ENCODE measurements at regions not wholly inside any gene's neighbourhood (a gene's known extent, or its start where the extent isn't known, plus 50 kb on each side); places are given as distances from the start of the nearest gene placed in this dataset.

DNA sequence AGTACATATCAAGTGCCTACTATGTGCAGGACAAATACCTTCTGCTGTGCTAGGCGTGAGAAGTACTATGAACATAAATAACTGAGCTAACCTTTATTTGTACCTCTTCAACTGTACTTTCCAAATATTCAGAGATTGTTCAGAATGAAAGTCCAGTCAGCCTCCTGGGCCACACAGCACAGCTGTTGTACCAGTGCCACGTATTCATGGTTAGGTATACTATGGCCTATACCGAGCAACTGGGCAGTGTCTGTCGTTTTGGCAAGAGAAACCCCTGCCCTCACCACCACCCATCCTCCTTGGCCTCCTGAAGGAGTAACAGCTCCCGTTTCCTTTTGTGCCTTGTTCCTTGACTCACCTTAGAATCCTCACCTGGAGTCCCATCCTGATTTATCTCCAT, 53.0 kb downstream of the RASSF10 start:
- POLR2A ChIA-PET (ENCODE audit: partially characterized antibody): no interaction called here
- no peak overlapping the region for H3K56ac ChIP-seq (replicated peaks; ENCODE audit: insufficient read length, low read depth, low read length)
- TF ChIP-seq TCF12 (IDR thresholded peaks at IDR 0.05; ENCODE audit: low read depth, low read length) (no peak), ATF3 (IDR thresholded peaks at IDR 0.05; ENCODE audit: insufficient read depth, low read depth, low read length) (no peak), CEBPB (IDR thresholded peaks at IDR 0.05; ENCODE audit: low read depth, low read length) (no peak), RNF2 (IDR thresholded peaks at IDR 0.05; ENCODE audit: borderline replicate concordance, low read depth, low read length, missing control alignments, poor library complexity, severe bottlenecking) (no peak), HDAC2 (IDR thresholded peaks at IDR 0.05; ENCODE audit: borderline replicate concordance in 1 of 2, low read depth in 2 of 2, low read length in 2 of 2) (no peak), JUND (IDR thresholded peaks at IDR 0.05; ENCODE audit: low read length) (no peak), TAF7 (optimal IDR thresholded peaks at IDR 0.05; ENCODE audit: borderline replicate concordance, low read depth, low read length) (no peak), BACH1 (IDR thresholded peaks at IDR 0.05; ENCODE audit: low read length) (no peak), FOSL1 (IDR thresholded peaks at IDR 0.05; ENCODE audit: insufficient read depth, low read depth, low read length) (no peak)
- TF ChIP-seq, protein P1, sequence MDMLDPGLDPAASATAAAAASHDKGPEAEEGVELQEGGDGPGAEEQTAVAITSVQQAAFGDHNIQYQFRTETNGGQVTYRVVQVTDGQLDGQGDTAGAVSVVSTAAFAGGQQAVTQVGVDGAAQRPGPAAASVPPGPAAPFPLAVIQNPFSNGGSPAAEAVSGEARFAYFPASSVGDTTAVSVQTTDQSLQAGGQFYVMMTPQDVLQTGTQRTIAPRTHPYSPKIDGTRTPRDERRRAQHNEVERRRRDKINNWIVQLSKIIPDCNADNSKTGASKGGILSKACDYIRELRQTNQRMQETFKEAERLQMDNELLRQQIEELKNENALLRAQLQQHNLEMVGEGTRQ (IDR thresholded peaks at IDR 0.05; ENCODE audit: low read length): no peak

More for the DNA sequence above, 53.0 kb downstream of the RASSF10 start:
- Histone ChIP-seq H3K79me2 (ENCODE audit: control insufficient read depth in 1 of 2, insufficient read depth in 2 of 2, low read length in 2 of 2) (no peaks in the 10 kb centered on the region), H2AFZ (ENCODE audit: low read length) (no peak overlapping the region), H4K5ac (ENCODE audit: insufficient read length, low read depth, low read length) (no peak overlapping the region), H3K27ac (ENCODE audit: low read depth, low read length) (no peak overlapping the region), H3K4ac (replicated peaks; ENCODE audit: insufficient read length, low read depth, low read length) (no peak overlapping the region), H3K23me2 (ENCODE audit: low read depth, low read length) (no peaks in the 10 kb centered on the region), H3K23ac (ENCODE audit: insufficient read length) (no peak overlapping the region), H2BK12ac (ENCODE audit: low read depth, low read length) (no peak overlapping the region), H3K9ac (replicated peaks in 1 of 4; ENCODE audit: extremely low read depth in 1 of 4, low read depth in 3 of 4, low read length in 3 of 4) (no peak overlapping the region), H2AK5ac (ENCODE audit: low read depth, low read length) (no peak overlapping the region), H3K4me3 (ENCODE audit: extremely low read depth in 1 of 4, insufficient read depth in 2 of 4, low read depth in 3 of 4, low read length in 4 of 4) (no peak overlapping the region), H3K4me2 (ENCODE audit: insufficient read depth in 1 of 2, low read depth in 2 of 2, low read length in 2 of 2) (no peak overlapping the region), H4K20me1 (replicated peaks in 1 of 2; ENCODE audit: control insufficient read depth in 1 of 2, insufficient read depth in 2 of 2, low read length in 2 of 2) (no peaks in the 10 kb centered on the region), H2BK120ac (replicated peaks; ENCODE audit: low read depth, low read length) (no peak overlapping the region), H2BK15ac (ENCODE audit: low read length) (no peak overlapping the region), H4K8ac (ENCODE audit: extremely low read depth, insufficient read depth, low read length) (no peak overlapping the region), H3K79me1 (ENCODE audit: low read depth, low read length) (no peaks in the 10 kb centered on the region), H2BK20ac (ENCODE audit: low read length) (no peak overlapping the region), H3K18ac (ENCODE audit: extremely low read depth, low read length) (no peak overlapping the region), H3K9me3 (ENCODE audit: insufficient read depth in 2 of 2, low read depth in 1 of 2, low read length in 1 of 2) (no peaks in the 10 kb centered on the region), H3K4me1 (replicated peaks in 1 of 4; ENCODE audit: control insufficient read depth in 3 of 4, insufficient read depth in 4 of 4, low read length in 3 of 4) (no peaks in the 10 kb centered on the region), H3K14ac (ENCODE audit: insufficient read length) (no peak overlapping the region), H4K91ac (replicated peaks; ENCODE audit: insufficient read length, low read length) (no peak overlapping the region), H3K36me3 (ENCODE audit: control insufficient read depth in 2 of 4, insufficient read depth in 4 of 4, low read length in 3 of 4) (no peaks in the 10 kb centered on the region), H2BK5ac (ENCODE audit: low read depth, low read length) (no peak overlapping the region), H3K27me3 (replicated peaks in 1 of 4; ENCODE audit: control insufficient read depth in 3 of 4, extremely low read depth in 1 of 4, insufficient read depth in 3 of 4, low read length in 3 of 4) (no peaks in the 10 kb centered on the region)
- WGBS, 2 experiments (ENCODE audit: extremely low coverage in 1 of 2, insufficient coverage in 1 of 2, insufficient read length in 1 of 2, insufficient replicate concordance in 2 of 2, low coverage in 1 of 2, low lambda C conversion rate in 2 of 2, missing lambda C conversion rate in 1 of 2): 88% methylated on average over 5 of the region's 5 CpGs; no CpG with 5 or more reads in 1 of the 2 experiments
- CTCF ChIA-PET (ENCODE audit: partially characterized antibody): interaction anchor here (0.5 to 1.0 kb wide), 2 partner anchors 35 to 732 kb away, joined by 3 read pairs; no protein-coding TSS in a partner anchor
- DNase-seq (ENCODE audit: low read depth in 1 of 2, low spot score in 2 of 2) (no peak), FAIRE-seq (no peak)
